HG03439 (cell line): ENCODE measurements at regions not wholly inside any gene's neighbourhood (a gene's known extent, or its start where the extent isn't known, plus 50 kb on each side); places are given as distances from the start of the nearest gene placed in this dataset.
"Not testable (repeated sequence)": the region's sequence is repeated elsewhere in the genome, so short reads cannot be mapped to it uniquely, and the experiment has no call there.

Source experiments
- ATAC-seq: cut with Tn5 transposase; IDR thresholded peaks from one replicate; pipeline ENCODE4 v1.9.1; 2021; ENCODE audit warnings: mild to moderate bottlenecking, moderate library complexity; ENCODE audit not compliant: unreplicated experiment

GRCh38 chr4:160549951-160550519 lies 1447.2 kb downstream of the RAPGEF2 start:
- ATAC-seq, result not testable (repeated sequence)

GRCh38 chr4:160562661-160563060 lies 1459.8 kb downstream of the RAPGEF2 start:
- ATAC-seq, result no peak

DNA sequence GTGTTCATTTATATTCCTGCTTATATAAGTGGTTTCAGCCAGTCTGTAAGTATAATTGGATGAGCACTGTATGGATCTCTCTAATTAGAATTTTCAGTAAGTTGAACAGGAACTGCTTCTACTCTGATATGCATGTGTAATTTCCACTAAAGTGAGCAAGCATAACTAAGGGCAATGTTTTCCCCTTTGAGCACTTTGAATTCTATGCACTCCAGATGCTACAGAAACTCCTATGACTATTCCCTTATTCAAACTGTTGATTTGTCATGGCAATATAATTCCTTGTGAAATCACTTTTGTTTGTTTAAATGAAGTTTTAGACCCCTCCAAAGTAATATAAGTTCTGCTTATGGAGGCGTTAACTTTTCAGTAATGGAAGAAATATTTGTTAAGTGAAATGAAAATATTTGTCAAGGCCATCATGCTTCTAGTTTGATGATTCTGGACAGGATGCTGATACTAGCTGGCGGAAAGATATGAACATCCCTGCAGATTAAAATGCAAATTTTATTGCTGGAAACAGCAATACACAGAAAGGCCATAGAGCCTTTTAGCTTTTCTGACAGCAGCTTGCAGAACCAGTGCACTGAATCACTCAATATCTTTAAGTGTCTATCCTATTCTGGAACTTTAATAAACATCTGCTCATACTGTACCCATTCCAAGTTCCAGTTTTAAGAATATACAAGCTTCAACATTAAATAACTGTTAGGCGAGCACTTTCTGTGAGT lies 1460.8 kb downstream of the RAPGEF2 start:
- ATAC-seq, result no peak

GRCh38 chr4:160567634-160568033 lies 1464.8 kb downstream of the RAPGEF2 start:
- ATAC-seq, result no peak

DNA sequence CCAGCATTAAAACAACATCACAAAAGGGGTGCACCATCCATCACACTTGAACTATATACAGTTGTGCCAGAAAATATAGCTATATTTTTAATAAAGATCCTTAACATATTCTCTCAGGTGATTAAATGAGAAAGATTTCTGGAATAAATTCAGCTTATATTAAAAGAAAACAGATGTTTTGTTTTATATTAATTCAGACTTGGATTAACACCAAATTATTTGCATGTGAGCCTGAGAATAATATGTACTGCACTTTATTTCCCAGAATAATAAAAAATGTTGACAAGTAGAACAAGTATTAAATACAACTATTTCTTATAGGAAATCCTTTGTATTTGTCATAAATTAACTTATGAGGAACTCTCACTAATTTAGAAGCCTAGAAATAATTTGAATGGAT lies 1467.4 kb downstream of the RAPGEF2 start:
- ATAC-seq, result no peak

- ATAC-seq, result not testable (repeated sequence)
Observed at GRCh38 chr4:160574272-160574671, 1471.4 kb downstream of the RAPGEF2 start.

DNA sequence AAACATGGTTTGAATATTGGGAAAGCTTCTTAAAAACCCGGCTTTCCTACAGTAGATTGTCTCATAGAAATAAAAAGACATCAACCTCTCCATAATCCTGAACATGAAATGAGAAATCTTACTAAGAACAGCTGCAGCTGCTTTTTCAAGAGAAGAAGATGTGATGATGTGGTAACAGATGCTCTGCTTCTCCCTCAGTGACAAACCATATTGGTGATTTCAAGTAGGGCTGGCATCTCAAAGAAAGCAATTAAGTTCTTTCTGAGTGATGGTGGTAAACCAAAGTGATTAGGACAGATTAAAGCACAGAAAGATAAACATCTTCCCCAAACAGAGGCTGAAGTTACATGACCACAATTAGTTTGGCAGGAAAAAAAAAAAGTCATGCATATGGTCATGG lies 1477.7 kb downstream of the RAPGEF2 start:
- no peak for ATAC-seq

DNA sequence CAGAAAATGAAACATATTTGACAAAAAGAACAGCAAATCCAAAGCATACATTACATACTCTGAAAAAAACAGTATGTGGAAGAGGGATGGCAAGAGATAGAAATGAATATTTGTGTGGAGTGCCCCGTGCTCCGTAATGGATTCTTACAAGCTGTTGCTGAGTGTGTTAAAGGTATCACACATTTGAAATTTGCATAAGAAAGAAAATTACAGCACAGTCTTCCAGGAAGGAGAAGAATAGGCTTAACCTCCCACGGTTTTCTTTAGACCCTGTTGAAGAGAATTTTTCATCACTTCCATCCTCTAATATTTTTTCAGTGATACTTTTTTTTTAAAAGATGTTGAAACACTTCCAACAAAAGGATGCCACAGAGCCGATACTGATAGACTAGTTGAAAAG lies 1489.4 kb downstream of the RAPGEF2 start:
- ATAC-seq, result no peak

GRCh38 chr4:160595646-160596045 lies 1492.8 kb downstream of the RAPGEF2 start:
- no peak for ATAC-seq

GRCh38 chr4:160604541-160604940 lies 1501.7 kb downstream of the RAPGEF2 start:
- ATAC-seq, result no peak

- no peak for ATAC-seq
Observed at GRCh38 chr4:160611181-160611580, 1508.3 kb downstream of the RAPGEF2 start.

GRCh38 chr4:160631044-160631443 lies 1528.2 kb downstream of the RAPGEF2 start:
- no peak for ATAC-seq

DNA sequence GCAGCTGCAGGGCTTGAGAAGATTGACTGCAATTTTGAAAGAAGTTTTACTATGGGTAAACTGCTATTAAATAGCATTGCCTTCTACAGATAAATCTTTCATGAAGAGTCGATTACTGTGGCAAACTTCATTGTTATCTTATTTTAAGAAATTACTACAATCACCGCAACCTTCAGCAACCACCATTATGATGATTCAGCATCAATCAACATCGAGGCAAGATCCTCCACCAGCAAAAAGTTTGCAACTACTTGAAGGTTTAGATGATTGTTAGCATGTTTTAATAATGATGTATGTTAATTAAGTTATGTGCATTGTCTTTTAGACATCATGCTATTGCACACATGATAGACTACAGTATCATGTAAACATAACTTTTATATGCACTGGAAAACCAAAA lies 1511.0 kb downstream of the FSTL5 start:
- no peak for ATAC-seq

DNA sequence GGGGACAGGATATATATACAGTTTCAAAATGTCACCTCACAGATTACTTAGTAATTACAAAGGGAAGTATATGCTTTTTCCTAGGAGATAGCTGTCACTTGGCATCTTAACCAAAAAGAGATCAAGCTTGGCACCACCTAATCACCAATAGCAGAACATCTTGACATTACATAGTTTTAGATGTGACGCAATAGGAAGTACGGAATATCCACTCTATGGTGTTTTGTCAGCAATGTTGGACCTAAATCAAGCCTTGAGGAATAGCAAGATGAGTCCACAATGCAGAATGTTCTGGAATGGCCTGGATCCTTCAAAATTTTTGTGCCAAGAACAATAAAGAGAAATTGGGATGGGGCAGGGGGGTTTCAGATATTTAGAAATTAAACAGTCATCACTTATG lies 1488.2 kb downstream of the FSTL5 start:
- no peak for ATAC-seq

DNA sequence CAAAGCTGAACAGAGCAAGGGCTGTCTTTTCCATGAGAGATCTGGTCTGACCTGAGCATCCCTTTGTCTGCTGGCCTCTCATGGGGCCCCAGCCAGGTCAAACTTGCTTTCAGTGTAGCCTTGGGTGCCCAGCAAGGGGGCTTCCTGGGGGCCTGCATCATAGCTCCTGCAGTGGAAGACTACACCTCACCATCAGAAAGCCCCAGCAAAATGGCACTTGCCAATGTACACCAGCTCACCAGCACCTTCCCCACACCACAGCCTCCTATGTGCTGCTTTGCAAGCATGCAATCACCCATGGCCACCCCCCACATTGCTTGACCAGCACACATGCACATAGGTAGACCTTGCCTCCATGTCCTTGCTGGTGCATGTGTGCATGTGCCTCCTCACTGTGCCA lies 1478.1 kb downstream of the FSTL5 start:
- no peak for ATAC-seq

DNA sequence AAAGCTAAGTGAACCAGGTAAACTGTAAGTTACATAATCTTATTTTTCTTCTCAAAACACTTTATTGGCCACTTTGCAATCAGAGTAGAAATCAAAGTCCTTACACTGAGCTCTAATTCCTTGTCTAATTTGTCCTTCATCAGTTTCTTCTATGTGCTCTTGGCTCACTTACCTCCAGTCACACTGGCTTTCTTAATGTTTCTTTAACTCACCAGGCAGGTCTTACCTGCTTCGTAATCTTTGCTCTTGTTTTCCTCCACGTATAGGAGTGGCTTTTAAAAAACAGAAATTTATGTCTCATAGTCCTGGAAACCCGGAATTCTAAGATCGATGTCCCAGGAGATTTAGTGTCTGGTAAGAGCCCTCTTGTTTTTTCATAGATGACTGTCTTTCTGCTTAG lies 1462.1 kb downstream of the FSTL5 start:
- ATAC-seq, result no peak

GRCh38 chr4:160709026-160709425 lies 1454.8 kb downstream of the FSTL5 start:
- no peak for ATAC-seq

DNA sequence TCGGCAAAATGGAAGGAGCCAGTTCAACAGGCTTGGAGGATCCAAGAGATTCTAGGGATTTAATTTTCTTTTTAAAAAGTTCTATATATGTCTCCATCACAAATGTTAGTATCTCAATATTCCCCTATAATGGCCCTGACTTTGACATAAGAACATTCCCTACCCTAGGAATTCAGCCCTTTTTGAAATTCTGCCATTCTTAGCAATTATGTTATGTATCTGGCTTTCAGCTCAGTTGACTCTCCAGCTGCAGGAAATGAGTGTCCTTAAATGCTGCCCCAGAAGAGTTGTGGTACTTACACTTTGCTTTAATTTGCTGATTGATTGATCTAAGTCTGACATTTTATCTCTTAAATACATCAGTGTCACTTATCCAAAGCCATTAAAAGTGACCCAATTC lies 1454.3 kb downstream of the FSTL5 start:
- ATAC-seq, result no peak

DNA sequence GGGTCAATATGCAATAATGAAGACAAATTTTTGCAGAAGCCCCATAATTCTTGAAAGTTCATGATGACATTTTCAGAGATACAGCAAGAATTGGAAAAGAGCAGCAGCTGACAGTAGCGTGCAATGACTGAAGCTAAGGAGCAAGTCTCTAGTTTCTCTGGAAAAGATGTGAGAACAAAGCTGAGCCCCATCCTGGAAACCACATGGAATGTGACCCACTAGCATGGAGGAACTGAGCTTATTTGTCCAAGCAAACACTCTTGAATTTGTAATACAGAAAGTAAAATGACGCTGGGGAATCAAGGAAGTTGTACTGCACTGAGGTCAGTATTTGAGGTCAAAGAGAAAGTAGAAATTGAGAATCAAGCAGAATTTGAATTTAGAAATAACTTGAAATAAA lies 1447.2 kb downstream of the FSTL5 start:
- no peak for ATAC-seq

DNA sequence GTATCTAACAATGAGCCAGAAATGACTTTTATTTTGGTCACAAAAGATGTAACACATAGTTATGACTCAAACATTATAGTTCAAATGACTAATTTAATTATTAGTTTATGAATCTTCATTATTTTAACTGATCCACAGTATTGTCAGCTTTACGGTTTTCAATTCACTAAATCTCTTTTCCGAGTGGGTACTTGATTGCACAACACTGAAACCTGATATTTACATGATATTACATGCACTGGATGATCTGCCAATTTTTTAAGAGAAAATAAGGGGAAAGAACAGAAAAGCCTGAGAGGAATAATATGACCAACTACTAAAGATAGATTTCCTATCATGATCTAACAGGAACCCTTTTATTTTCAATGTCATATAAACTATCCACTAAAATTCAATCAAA lies 1446.0 kb downstream of the FSTL5 start:
- no peak for ATAC-seq

- no peak for ATAC-seq
Observed at GRCh38 chr4:160724063-160724462, 1439.7 kb downstream of the FSTL5 start.

- ATAC-seq, result no peak
Observed at GRCh38 chr4:160745126-160745525, 1418.7 kb downstream of the FSTL5 start.

DNA sequence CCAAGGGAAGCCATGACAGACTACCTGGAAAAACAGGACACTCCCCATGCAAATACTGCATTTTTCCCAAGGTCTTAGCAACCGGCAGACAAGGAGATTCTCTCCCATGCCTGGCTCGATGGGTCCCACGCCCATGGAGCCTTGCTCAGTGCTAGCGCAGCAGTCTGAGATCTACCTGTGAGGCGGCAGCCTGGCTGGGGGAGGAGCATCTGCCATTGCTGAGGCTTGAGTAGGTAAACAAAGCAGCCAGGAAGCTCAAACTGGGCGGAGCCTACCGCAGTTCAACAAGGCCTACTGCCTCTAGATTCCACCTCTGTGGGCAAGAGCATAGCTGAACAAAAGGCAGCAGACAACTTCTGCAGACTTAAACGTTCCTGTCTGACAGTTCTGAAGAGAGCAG lies 1417.2 kb downstream of the FSTL5 start:
- ATAC-seq, result not testable (repeated sequence)
